Myocyte (in vitro differentiated cells): ENCODE measurements at regions not wholly inside any gene's neighbourhood (a gene's known extent, or its start where the extent isn't known, plus 50 kb on each side); places are given as distances from the start of the nearest gene placed in this dataset.
A peak's percentile ranks its signal among the peaks of the same experiment; 100 is the strongest.

Experiments
- DNase-seq: peaks from one replicate; pipeline ENCODE4 v3.0.0-alpha.2; 2012; ENCODE audit warnings: low read depth

GRCh38 chr2:118473846-118474540 lies 373.5 kb downstream of the EN1 start:
- no peak for DNase-seq

- no peak for DNase-seq
These were observed 374.2 kb downstream of the EN1 start for GRCh38 chr2:118473241-118473640.

- no peak for DNase-seq
These were observed 377.2 kb downstream of the EN1 start for GRCh38 chr2:118470297-118470696.

- DNase-seq, result no peak
These were observed 378.3 kb downstream of the EN1 start for GRCh38 chr2:118469103-118469502.

GRCh38 chr2:118464546-118465265 lies 376.4 kb downstream of the INSIG2 start:
- no peak for DNase-seq

- no peak for DNase-seq
These were observed 375.8 kb downstream of the INSIG2 start for GRCh38 chr2:118464046-118464445.

- DNase-seq, result no peak
These were observed 372.2 kb downstream of the INSIG2 start for GRCh38 chr2:118460425-118460824.

- DNase-seq, result no peak
These were observed 371.2 kb downstream of the INSIG2 start for GRCh38 chr2:118459426-118459825.

GRCh38 chr2:118457951-118458350 lies 369.7 kb downstream of the INSIG2 start:
- DNase-seq, result no peak

- DNase-seq, result no peak
These were observed 361.1 kb downstream of the INSIG2 start for GRCh38 chr2:118449401-118449800.

- peak; percentile 1 for DNase-seq
These were observed 355.3 kb downstream of the INSIG2 start for GRCh38 chr2:118443596-118443995.

- DNase-seq, result no peak
These were observed 354.8 kb downstream of the INSIG2 start for GRCh38 chr2:118442996-118443553.

- DNase-seq, result no peak
These were observed 353.8 kb downstream of the INSIG2 start for GRCh38 chr2:118442046-118442445.

GRCh38 chr2:118440404-118441098 lies 352.3 kb downstream of the INSIG2 start:
- no peak for DNase-seq

GRCh38 chr2:118437501-118437900 lies 349.2 kb downstream of the INSIG2 start:
- DNase-seq, result no peak

GRCh38 chr2:118431997-118432396 lies 343.7 kb downstream of the INSIG2 start:
- DNase-seq, result no peak

- DNase-seq, result no peak
These were observed 343.3 kb downstream of the INSIG2 start for GRCh38 chr2:118431586-118431985.

- DNase-seq, result no peak
These were observed 342.9 kb downstream of the INSIG2 start for GRCh38 chr2:118431165-118431517.

GRCh38 chr2:118430510-118431164 lies 342.4 kb downstream of the INSIG2 start:
- no peak for DNase-seq

- no peak for DNase-seq
These were observed 336.9 kb downstream of the INSIG2 start for GRCh38 chr2:118425191-118425590.

GRCh38 chr2:118423776-118424175 lies 335.5 kb downstream of the INSIG2 start:
- no peak for DNase-seq

- no peak for DNase-seq
These were observed 333.4 kb downstream of the INSIG2 start for GRCh38 chr2:118421648-118422047.
